HG03460 (cell line): ENCODE measurements at regions not wholly inside any gene's neighbourhood (a gene's known extent, or its start where the extent isn't known, plus 50 kb on each side); places are given as distances from the start of the nearest gene placed in this dataset.

Experiments
- ATAC-seq: cut with Tn5 transposase; IDR thresholded peaks from one replicate; pipeline ENCODE4 v1.9.1; 2021; ENCODE audit not compliant: unreplicated experiment

DNA sequence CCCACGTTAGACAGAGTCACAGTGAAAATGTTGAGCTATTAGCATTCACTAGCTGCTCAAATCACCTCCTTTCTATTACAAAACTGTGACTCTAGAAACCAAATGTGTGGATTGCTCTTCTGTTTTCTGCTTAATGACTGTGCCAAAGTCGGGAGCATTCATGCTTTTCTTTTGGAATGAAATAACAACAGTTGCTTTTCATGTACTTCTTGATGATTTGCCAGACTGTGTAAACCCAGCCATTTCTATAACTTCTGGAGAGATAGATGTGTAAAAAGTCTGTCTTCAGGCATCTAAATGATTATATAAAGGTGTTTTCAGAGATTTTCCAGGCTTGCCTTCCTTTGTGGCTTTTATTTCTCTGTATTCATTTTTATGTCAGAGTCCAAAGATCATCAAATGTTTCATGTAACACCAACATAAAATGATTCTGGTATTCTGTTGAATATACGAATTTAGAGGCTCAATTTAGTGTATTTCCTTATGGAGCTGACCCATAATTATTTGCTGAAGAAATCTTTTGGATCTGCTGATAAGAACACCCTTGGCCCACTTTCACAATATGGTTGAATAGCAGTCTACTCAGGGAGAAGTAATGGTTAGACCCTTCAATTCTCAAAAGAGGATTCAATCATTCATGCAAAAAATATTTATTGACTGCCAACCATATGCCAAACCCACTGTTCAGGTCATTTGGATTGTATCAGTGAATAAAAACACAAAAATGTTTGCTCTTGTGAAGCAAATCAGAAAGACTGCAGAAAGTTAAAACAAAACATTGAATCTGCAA is 581.2 kb downstream of the CDH18 start:
- no peak for ATAC-seq

DNA sequence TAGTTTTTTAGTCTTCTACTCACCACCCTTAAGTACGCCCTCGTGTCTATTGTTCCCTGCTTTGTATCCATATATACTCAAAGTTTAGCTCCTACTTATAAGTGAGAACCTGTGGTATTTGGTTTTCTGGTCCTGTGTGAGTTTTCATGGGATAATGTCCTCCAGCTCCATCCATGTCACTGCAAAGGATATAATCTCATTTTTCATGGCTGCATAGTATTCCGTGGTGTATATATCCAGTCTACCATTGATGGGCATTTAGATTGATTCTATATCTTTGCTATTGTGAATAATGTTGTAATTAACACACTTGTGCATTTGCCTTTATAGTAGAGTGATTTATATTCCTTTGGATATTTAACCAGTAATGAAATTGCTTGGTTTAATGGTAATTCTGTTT is 579.9 kb downstream of the CDH18 start:
- no peak for ATAC-seq

DNA sequence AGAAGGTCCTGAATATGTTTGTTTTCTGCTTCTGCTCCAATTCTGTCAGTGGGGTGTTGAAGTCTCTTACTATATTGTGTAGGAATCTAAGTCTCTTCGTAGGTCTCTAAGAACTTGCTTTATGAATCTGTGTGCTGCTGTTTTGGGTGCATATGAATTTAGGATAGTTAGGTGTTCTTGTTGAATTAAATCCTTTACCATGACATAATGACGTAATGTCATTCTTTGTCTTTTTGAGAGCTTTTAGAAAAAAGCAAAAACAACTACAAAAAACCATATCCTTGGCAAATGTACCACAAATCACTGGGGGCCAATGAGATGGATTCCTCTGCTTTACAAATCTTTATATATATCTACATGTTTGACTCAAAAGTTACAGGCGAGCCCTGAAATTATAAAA is 576.1 kb downstream of the CDH18 start:
- ATAC-seq = no peak
